Dermis blood vessel endothelial cell (primary cell): ENCODE measurements at regions not wholly inside any gene's neighbourhood (a gene's known extent, or its start where the extent isn't known, plus 50 kb on each side); places are given as distances from the start of the nearest gene placed in this dataset.
"Not testable (repeated sequence)": the region's sequence is repeated elsewhere in the genome, so short reads cannot be mapped to it uniquely, and the experiment has no call there.

Experiments used
- DNase-seq: peaks from one replicate; pipeline ENCODE4 v3.0.0; 2010

- not testable (repeated sequence) for DNase-seq
These were observed 228.4 kb downstream of the CAAP1 start for GRCh38 chr9:26664087-26664773.

- no peak for DNase-seq
These were observed 230.1 kb downstream of the CAAP1 start for GRCh38 chr9:26662476-26662875.

DNA sequence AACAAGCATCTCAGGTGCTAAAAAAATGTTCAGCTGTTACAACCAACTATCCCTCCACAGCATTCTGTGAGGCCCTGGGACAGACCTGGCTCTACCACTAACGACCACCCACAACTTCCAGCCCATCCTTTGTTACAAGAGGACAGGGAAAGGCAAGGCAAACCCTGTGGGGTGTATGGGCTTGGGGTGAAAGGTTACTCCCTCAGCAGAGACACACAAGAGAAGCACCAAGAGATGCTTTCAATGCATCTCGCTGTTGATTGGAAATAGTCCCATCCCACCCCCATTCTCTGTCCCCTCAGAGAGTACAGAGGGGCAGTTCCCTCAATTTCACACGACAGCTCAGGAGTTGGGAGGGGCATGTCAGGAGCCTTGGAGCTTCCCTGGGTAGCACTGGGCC is 234.1 kb downstream of the CAAP1 start:
- no peak for DNase-seq

- no peak for DNase-seq
These were observed 234.6 kb downstream of the CAAP1 start for GRCh38 chr9:26657958-26658357.

- DNase-seq = peak; percentile 14
These were observed 236.4 kb downstream of the CAAP1 start for GRCh38 chr9:26656003-26656870.

GRCh38 chr9:26655166-26655565 is 237.4 kb downstream of the CAAP1 start:
- no peak for DNase-seq

DNA sequence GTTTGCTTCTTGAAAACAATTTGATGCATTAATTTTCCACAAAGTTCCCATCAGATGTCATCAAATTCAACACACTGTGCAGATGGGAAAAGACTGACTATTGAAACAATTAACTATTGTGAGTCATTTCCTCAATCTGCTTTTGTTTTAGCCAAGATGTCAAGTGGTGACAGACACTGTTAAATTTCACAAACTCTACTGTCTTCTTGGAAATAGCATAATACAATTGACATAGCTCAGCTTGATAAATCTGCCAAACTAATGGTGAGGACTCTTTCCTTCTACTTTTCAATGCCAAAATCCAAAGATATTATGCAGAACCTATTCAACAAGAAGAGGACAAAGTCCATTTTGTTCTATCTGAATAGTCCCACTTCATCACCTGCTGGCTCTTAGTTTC is 242.3 kb downstream of the CAAP1 start:
- DNase-seq = no peak

DNA sequence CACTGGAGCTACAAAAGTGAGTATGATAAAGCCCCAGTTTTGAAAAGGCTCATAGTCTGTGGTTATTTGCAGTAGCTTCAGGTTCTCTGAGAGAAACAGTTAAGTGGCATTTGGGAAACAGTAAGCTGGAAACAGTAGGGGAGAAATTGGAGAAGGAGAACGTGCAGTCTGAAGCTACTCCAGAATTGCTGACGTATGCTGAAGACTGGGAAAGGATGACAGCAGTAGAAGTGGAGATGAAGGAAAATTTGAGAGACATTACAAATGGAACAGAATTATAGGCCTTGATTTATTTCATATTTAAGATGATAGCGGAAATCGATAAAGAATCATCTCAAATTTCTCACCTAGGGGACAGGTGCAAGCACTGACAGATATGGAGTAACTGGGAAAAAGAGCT is 248.8 kb downstream of the CAAP1 start:
- no peak for DNase-seq

GRCh38 chr9:26639761-26640160 is 252.8 kb downstream of the CAAP1 start:
- DNase-seq = no peak

DNA sequence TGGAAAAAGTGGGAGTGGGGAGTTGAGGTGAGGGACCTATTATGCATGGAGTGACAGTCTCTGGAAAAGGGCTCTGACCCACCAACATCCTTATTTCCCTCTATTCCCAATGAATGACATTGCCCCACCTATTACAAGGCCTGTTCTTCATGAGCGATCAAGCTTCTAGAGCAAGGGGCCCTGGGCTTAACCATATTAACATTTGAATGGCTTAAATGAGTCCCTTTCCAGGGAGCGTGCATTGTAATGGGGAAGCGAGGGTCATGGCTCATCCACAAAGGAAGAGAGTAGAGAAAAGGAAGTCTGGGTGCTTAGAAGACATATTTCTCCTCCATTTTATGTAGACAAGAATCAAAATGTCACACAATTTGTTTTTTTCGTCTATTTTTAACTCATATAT is 255.5 kb downstream of the CAAP1 start:
- DNase-seq = no peak

GRCh38 chr9:26613851-26614350 is 278.7 kb downstream of the CAAP1 start:
- peak; percentile 10 for DNase-seq

DNA sequence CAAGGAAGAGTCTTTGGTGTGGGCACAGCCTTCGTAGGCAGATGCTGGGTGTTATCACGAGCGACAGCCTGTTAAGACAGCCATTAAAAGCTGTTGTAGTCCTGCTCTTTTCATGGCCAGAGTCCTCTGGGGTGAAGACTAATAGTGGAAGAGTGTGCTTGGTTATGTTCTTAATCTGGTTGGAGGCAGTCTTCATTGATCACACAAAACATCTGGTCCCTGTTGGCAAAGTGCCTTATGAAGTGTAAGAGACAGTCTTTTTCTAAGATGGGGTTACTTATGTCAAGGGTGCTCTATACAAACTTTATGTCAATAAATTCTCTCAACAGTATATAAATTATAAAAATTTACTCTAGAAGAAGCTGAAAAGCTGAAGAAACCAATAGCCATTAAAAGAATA is 280.4 kb downstream of the CAAP1 start:
- no peak for DNase-seq

GRCh38 chr9:26606756-26607155 is 285.8 kb downstream of the CAAP1 start:
- no peak for DNase-seq

DNA sequence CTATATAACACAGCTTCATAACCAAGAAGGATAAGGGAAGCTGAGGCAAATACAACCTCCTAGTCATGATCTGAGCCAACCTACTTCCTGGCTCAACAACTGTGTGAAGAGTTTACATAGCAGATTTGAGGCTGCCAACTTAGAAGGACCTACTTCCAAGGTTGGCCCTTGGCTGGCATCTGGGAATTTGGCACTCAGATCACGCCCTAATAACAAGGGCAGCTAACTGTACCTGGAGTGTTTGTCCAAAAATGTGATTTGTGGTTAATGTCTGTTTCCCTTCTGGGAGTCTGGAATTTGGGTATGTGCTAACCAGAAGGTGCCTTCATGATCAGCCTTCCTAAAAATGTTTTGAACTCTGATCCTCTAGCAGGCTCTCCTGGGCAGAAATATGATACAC is 287.2 kb downstream of the CAAP1 start:
- DNase-seq = no peak

GRCh38 chr9:26604076-26604662 is 288.4 kb downstream of the CAAP1 start:
- DNase-seq = no peak

DNA sequence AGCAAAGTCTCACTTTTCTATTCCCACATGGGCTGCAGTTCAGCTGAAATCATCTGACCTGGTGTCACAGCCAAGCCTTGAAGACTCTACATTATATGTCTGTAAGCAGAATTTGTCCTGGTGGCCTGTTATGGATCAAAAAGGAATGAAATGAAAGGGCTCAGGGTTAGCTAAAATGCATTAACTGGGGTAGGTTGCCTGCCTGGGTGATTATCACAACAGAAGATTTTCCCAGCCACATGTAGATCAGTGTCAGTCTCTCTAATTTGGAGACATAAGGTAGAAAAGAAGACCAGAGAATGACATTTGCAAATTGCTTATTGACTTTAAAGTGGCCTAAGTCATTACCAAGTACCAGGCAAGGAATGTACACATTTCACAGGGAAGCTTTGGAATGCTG is 289.0 kb downstream of the CAAP1 start:
- DNase-seq = no peak

GRCh38 chr9:26597542-26598149 is 295.0 kb downstream of the CAAP1 start:
- DNase-seq = no peak

DNA sequence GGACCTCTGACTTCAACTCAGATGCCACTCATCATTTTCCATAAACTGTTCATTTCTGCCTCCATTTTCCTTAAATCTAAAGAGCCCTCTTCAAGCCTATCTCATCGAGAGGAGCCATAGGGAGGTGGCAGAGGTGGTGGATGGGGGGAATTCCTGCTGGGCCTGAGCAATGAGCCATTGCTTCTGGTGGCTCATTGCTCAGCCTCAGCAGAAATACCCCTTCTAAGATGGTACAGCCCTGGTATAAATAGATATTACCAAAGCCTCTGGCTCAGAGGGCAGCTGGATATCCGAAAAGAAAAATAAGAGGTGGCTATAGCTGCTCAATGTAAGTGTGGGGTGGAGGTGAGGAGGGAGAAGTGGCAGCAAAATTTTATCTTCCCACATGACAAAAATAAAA is 313.5 kb downstream of the CAAP1 start:
- no peak for DNase-seq

- DNase-seq = no peak
These were observed 317.6 kb downstream of the CAAP1 start for GRCh38 chr9:26574898-26575440.

GRCh38 chr9:26574256-26574655 is 318.3 kb downstream of the CAAP1 start:
- DNase-seq = no peak

DNA sequence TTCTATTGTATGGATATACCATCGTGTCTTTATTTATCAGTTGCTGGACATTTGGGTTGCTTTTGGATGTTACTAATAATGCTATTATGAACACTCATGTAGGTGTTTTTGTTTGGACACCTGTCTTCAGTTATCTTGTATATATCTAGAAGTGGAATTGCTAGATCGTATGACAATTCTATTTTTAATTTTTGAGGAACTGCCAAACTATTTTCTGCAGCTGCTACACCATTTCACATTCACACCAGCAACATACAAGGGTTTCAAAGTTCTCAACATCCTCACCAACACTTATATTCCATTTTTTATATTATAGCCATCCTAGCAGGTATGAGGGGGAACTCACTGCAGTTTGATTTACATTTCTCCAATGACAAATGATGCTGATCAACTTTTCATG is 324.6 kb downstream of the CAAP1 start:
- DNase-seq = no peak

DNA sequence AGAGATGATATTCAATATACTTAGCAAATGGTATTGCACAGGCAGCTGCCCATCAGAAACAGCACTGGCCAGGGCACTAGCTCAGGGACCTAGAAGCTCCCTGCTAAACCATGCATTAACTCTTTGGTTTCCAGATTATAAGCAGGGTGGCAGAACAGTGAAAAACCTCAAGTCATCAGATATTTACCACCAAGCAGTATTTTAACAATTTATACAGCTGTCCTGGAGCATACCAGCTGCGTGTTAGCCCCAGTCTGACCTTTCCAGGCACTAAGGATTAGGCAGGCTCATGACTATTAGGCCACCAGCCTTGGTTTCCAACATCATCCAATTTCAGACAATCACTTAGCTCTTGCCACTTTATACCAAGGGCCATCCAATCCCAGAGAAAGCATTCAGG is 326.5 kb downstream of the CAAP1 start:
- DNase-seq = no peak

DNA sequence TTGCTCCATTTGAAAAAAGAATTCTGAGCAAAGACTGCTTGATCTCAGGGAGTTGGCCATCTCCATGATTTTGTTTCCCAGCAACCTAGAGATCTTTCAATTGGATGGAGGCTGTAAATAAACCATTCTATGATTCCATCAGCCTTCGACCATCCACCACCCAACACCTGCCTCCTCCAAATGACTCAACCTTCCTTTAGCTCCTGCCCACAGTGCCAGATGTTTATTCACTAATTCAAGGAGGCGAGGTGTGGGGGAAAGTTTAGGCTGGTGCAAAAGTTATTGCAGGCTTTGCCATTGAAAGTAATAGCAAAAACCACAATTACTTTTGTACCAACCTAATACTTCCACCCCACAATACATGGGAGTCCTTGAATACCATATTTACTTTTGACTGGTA is 327.5 kb downstream of the CAAP1 start:
- DNase-seq = no peak
